HL-60 (cell line): ENCODE measurements at regions not wholly inside any gene's neighbourhood (a gene's known extent, or its start where the extent isn't known, plus 50 kb on each side); places are given as distances from the start of the nearest gene placed in this dataset.

ENCODE experiments used
- DNase-seq, 2 experiments: peaks; one replicate each; pipeline ENCODE4 v3.0.0-alpha.2; 2010 to 2020; ENCODE audit warnings: low read depth in 1 of 2, low spot score in 1 of 2
- H3K27ac ChIP-seq: fragments of 250-450 bp; sonication (Bioruptor Pico); replicated peaks from 2 replicates; pipeline ENCODE4 v1.5.1; 2020; ENCODE audit warnings: mild to moderate bottlenecking, moderate library complexity
- H3K27me3 ChIP-seq: fragments of 250-450 bp; sonication (Bioruptor Pico); 2 replicates; pipeline ENCODE4 v1.5.1; 2021; ENCODE audit warnings: mild to moderate bottlenecking, moderate library complexity; ENCODE audit not compliant: insufficient read depth, poor library complexity, severe bottlenecking
- H3K4me3 ChIP-seq: replicated peaks from 2 replicates; pipeline ENCODE4 v1.5.1; 2011; ENCODE audit warnings: mild to moderate bottlenecking, control low read depth, low read length; ENCODE audit not compliant: insufficient read depth
- CTCF ChIP-seq: IDR thresholded peaks from one replicate; pipeline ENCODE4 v1.5.1; 2011; ENCODE audit warnings: low read length, control low read depth, inconsistent platforms; ENCODE audit not compliant: insufficient read depth
- GABPA ChIP-seq: IDR thresholded peaks from 2 replicates; pipeline ENCODE4 v1.6.1; 2012; ENCODE audit warnings: low read depth
- POLR2AphosphoS5 ChIP-seq: IDR thresholded peaks from 2 replicates; pipeline ENCODE4 v1.6.1; 2012; ENCODE audit warnings: low read depth
- REST ChIP-seq: IDR thresholded peaks from 2 replicates; pipeline ENCODE4 v1.6.1; 2012; ENCODE audit warnings: low read depth; ENCODE audit not compliant: insufficient replicate concordance
- SPI1 ChIP-seq: IDR thresholded peaks from 2 replicates; pipeline ENCODE4 v1.6.1; 2012; ENCODE audit warnings: low read depth, mild to moderate bottlenecking, borderline replicate concordance

- DNase-seq: no peak
- Histone ChIP-seq H3K4me3 (no peak overlapping the region), H3K27me3 (no peaks in the 10 kb centered on the region), H3K27ac (no peak overlapping the region)
- TF ChIP-seq SPI1 (no peak), GABPA (no peak), CTCF (no peak), REST (no peak)
These were observed 139.5 kb upstream of the SPACA7 start for GRCh38 chr13:112236539-112237197.

- Histone ChIP-seq H3K27me3 (peaks cover 6% of the 10 kb centered on the region), H3K4me3 (no peak overlapping the region), H3K27ac (no peak overlapping the region)
- DNase-seq: no peak
- TF ChIP-seq POLR2AphosphoS5 (no peak), REST (no peak), CTCF (no peak), GABPA (no peak), SPI1 (no peak)
These were observed 137.6 kb upstream of the SPACA7 start for GRCh38 chr13:112238436-112238995.

- TF ChIP-seq POLR2AphosphoS5 (no peak), CTCF (no peak), GABPA (no peak), SPI1 (no peak), REST (no peak)
- Histone ChIP-seq H3K27me3 (peaks cover 6% of the 10 kb centered on the region), H3K4me3 (no peak overlapping the region), H3K27ac (no peak overlapping the region)
- no peak for DNase-seq
These were observed 136.1 kb upstream of the SPACA7 start for GRCh38 chr13:112240076-112240475.
